Suprapubic skin (tissue), 4 donors: ENCODE measurements at regions not wholly inside any gene's neighbourhood (a gene's known extent, or its start where the extent isn't known, plus 50 kb on each side); places are given as distances from the start of the nearest gene placed in this dataset.

Experiments
- CTCF ChIP-seq, 2 donors: fragments of 200-600 bp in 1 of 2; fragments of 450-650 bp in 1 of 2; sonication (generic) in 1 of 2; IDR thresholded peaks; one replicate each; pipeline ENCODE4 v1.5.1; 2016 to 2019; ENCODE audit warnings: antibody characterized with exemption in 2 of 2, mild to moderate bottlenecking in 1 of 2, moderate library complexity in 1 of 2
- EP300 ChIP-seq: sonication (generic); formaldehyde crosslinking; IDR thresholded peaks from one replicate; pipeline ENCODE4 v1.6.1; 2017; ENCODE audit warnings: antibody characterized with exemption
- POLR2A ChIP-seq, 2 donors: fragments of 450-650 bp; IDR thresholded peaks; one replicate each; pipeline ENCODE4 v1.6.1; 2017; ENCODE audit warnings: antibody characterized with exemption in 2 of 2, mild to moderate bottlenecking in 2 of 2, moderate library complexity in 2 of 2
- POLR2AphosphoS5 ChIP-seq, 3 donors: sonication (generic); formaldehyde crosslinking; IDR thresholded peaks; one replicate each; pipeline ENCODE4 v1.6.1; 2017; ENCODE audit warnings: antibody characterized with exemption in 3 of 3

- TF ChIP-seq POLR2A (IDR thresholded peaks at IDR 0.05) (no peak), CTCF (IDR thresholded peaks at IDR 0.05) (no peak), EP300 (no peak), POLR2AphosphoS5 (IDR thresholded peaks at IDR 0.05) (no peak)
Observed at GRCh38 chr16:7218936-7219335, 113.7 kb upstream of the RBFOX1 start.
